ENCODE measurements at regions not wholly inside any gene's neighbourhood (a gene's known extent, or its start where the extent isn't known, plus 50 kb on each side); places are given as distances from the start of the nearest gene placed in this dataset.

- H3K27me3 Mint-ChIP-seq (ENCODE audit: insufficient read depth): no peaks in the 10 kb centered on the region
- H3K9me3 Mint-ChIP-seq: peaks cover 14% of the 10 kb centered on the region
- intact Hi-C loops (cut with micrococcal nuclease): no loop called here
- H3K4me3 Mint-ChIP-seq: no peak overlapping the region
- no peak overlapping the region for H3K27ac Mint-ChIP-seq
- H3K4me1 Mint-ChIP-seq (ENCODE audit: low read depth): no peaks in the 10 kb centered on the region
- H3K36me3 Mint-ChIP-seq (ENCODE audit: low read depth): no peaks in the 10 kb centered on the region
- DNase-seq (ENCODE audit: low spot score): no peak
Observed at GRCh38 chr3:86221601-86222000, 769.3 kb downstream of the VGLL3 start.

- Mint-ChIP-seq H3K4me1 (ENCODE audit: low read depth) (no peaks in the 10 kb centered on the region), H3K36me3 (ENCODE audit: low read depth) (no peaks in the 10 kb centered on the region), H3K4me3 (no peak overlapping the region), H3K27me3 (ENCODE audit: insufficient read depth) (no peaks in the 10 kb centered on the region), H3K9me3 (peaks cover 1% of the 10 kb centered on the region), H3K27ac (no peak overlapping the region)
- intact Hi-C loops (cut with micrococcal nuclease): no loop called here
- DNase-seq (ENCODE audit: low spot score): no peak
Observed at GRCh38 chr3:86208772-86209171, 782.2 kb downstream of the VGLL3 start.

GRCh38 chr3:86182606-86183005, 808.3 kb downstream of the VGLL3 start:
- Mint-ChIP-seq H3K36me3 (ENCODE audit: low read depth) (no peaks in the 10 kb centered on the region), H3K9me3 (peaks cover 6% of the 10 kb centered on the region), H3K4me3 (no peak overlapping the region), H3K27me3 (ENCODE audit: insufficient read depth) (peaks cover 1% of the 10 kb centered on the region), H3K27ac (no peak overlapping the region), H3K4me1 (ENCODE audit: low read depth) (no peaks in the 10 kb centered on the region)
- DNase-seq (ENCODE audit: low spot score): no peak
- intact Hi-C loops (cut with micrococcal nuclease): no loop called here

DNA sequence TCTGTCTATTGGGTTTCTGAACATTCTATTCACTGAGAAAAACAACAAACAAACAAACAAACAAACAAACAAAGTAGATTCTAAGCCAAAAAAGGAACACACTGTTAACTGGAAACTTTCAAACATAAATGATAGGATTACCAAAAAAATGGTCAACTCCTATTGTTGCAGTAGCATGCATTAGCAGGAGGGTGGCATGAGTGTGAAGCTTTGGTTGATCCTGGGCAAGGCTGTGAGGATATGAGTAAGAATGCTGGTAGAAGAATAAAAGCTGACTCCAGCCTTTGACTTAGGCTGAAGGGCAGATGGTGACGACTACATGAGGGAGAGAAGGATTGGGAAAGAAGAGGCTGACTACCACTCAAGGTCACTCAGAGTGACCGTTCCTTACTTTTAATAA, 810.3 kb downstream of the VGLL3 start:
- no peaks in the 10 kb centered on the region for H3K36me3 Mint-ChIP-seq (ENCODE audit: low read depth)
- no peak for DNase-seq (ENCODE audit: low spot score)
- H3K4me1 Mint-ChIP-seq (ENCODE audit: low read depth): no peaks in the 10 kb centered on the region
- H3K27me3 Mint-ChIP-seq (ENCODE audit: insufficient read depth): peaks cover 1% of the 10 kb centered on the region
- intact Hi-C loops (cut with micrococcal nuclease): no loop called here
- H3K27ac Mint-ChIP-seq: no peak overlapping the region
- H3K9me3 Mint-ChIP-seq: peaks cover 6% of the 10 kb centered on the region
- H3K4me3 Mint-ChIP-seq: no peak overlapping the region

DNA sequence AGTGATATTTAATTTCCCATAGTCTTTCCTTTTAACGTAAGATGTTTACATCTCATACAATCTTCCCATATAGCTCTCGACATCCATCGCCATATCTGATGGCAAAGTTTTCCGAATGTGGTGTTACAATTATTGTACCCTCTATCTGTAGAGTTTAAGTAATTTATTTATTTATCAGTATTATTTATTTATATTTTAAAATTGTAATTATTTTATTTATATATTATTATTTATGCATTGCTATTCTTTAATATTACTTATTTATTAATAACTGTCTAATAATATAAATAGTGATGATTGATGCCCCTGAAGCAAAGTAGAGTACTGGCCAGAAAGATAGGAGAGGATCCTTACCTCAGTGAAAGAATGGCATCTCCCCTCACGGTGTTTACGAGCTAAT, 812.9 kb downstream of the VGLL3 start:
- Mint-ChIP-seq H3K4me3 (no peak overlapping the region), H3K27ac (no peak overlapping the region), H3K27me3 (ENCODE audit: insufficient read depth) (peaks cover 1% of the 10 kb centered on the region), H3K9me3 (no peaks in the 10 kb centered on the region), H3K4me1 (ENCODE audit: low read depth) (no peaks in the 10 kb centered on the region), H3K36me3 (ENCODE audit: low read depth) (no peaks in the 10 kb centered on the region)
- intact Hi-C loops (cut with micrococcal nuclease): no loop called here
- no peak for DNase-seq (ENCODE audit: low spot score)

DNA sequence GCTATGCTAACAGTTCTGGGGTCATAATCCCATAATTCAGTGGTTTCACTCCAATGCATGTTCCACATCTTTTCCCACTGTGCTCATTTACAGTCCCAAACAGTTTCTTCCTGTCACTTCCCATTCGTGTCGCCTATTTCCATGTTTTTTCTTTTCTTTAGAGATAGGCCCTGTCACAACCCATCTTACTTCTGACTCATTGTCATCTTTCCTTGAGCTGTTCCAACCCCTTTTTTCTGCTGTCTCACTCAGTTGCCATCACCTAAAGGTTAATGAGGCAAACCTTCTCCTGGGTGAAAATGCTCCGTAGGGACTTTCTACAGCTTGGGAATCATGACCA, 814.5 kb downstream of the VGLL3 start:
- intact Hi-C loops (cut with micrococcal nuclease): no loop called here

GRCh38 chr3:86175593-86176444, 815.1 kb downstream of the VGLL3 start:
- no peaks in the 10 kb centered on the region for H3K9me3 Mint-ChIP-seq
- no peaks in the 10 kb centered on the region for H3K27me3 Mint-ChIP-seq (ENCODE audit: insufficient read depth)

More for the DNA sequence above, 814.5 kb downstream of the VGLL3 start:
- Mint-ChIP-seq H3K4me1 (ENCODE audit: low read depth) (no peaks in the 10 kb centered on the region), H3K36me3 (ENCODE audit: low read depth) (no peaks in the 10 kb centered on the region), H3K27ac (no peak overlapping the region), H3K9me3 (no peaks in the 10 kb centered on the region), H3K27me3 (ENCODE audit: insufficient read depth) (peaks cover 1% of the 10 kb centered on the region), H3K4me3 (no peak overlapping the region)
- DNase-seq (ENCODE audit: low spot score): no peak

GRCh38 chr3:86175051-86175536, 815.9 kb downstream of the VGLL3 start:
- H3K9me3 Mint-ChIP-seq: no peaks in the 10 kb centered on the region
- no peak overlapping the region for H3K4me3 Mint-ChIP-seq
- H3K27me3 Mint-ChIP-seq (ENCODE audit: insufficient read depth): no peaks in the 10 kb centered on the region
- no peak overlapping the region for H3K27ac Mint-ChIP-seq
- no peaks in the 10 kb centered on the region for H3K4me1 Mint-ChIP-seq (ENCODE audit: low read depth)
- intact Hi-C loops (cut with micrococcal nuclease): no loop called here
- no peaks in the 10 kb centered on the region for H3K36me3 Mint-ChIP-seq (ENCODE audit: low read depth)
- no peak for DNase-seq (ENCODE audit: low spot score)

More at GRCh38 chr3:86175593-86176444, 815.1 kb downstream of the VGLL3 start:
- intact Hi-C loops (cut with micrococcal nuclease): no loop called here
- H3K27ac Mint-ChIP-seq: no peak overlapping the region
- DNase-seq (ENCODE audit: low spot score): no peak
- no peak overlapping the region for H3K4me3 Mint-ChIP-seq
- no peaks in the 10 kb centered on the region for H3K36me3 Mint-ChIP-seq (ENCODE audit: low read depth)
- H3K4me1 Mint-ChIP-seq (ENCODE audit: low read depth): no peaks in the 10 kb centered on the region

GRCh38 chr3:86173401-86173800, 817.5 kb downstream of the VGLL3 start:
- no peaks in the 10 kb centered on the region for H3K9me3 Mint-ChIP-seq
- intact Hi-C loops (cut with micrococcal nuclease): no loop called here
- no peaks in the 10 kb centered on the region for H3K36me3 Mint-ChIP-seq (ENCODE audit: low read depth)
- H3K4me1 Mint-ChIP-seq (ENCODE audit: low read depth): no peaks in the 10 kb centered on the region
- no peak overlapping the region for H3K27ac Mint-ChIP-seq
- no peaks in the 10 kb centered on the region for H3K27me3 Mint-ChIP-seq (ENCODE audit: insufficient read depth)
- H3K4me3 Mint-ChIP-seq: no peak overlapping the region
- DNase-seq (ENCODE audit: low spot score): no peak

DNA sequence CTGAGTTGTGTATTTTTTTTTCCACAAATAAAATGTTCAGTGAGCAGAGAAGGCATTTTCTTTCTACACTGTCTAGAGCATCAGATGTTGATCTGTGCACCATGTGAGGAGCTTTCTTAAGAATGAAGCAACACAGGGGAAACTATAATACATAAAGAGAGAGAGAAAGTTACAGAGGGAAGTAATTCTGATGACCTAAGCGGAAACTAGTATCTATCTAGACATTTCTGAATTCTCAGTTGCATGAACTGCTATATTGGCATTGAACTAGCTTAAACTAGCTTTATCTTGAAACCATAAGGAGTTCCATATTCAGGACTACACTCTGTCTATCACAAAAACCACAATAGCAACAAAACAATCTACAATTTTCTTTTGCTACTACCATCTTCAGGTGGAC, 822.4 kb downstream of the VGLL3 start:
- no peaks in the 10 kb centered on the region for H3K9me3 Mint-ChIP-seq
- no peak overlapping the region for H3K27ac Mint-ChIP-seq
- no peaks in the 10 kb centered on the region for H3K4me1 Mint-ChIP-seq (ENCODE audit: low read depth)
- no peak overlapping the region for H3K4me3 Mint-ChIP-seq
- no peaks in the 10 kb centered on the region for H3K27me3 Mint-ChIP-seq (ENCODE audit: insufficient read depth)
- DNase-seq (ENCODE audit: low spot score): no peak
- H3K36me3 Mint-ChIP-seq (ENCODE audit: low read depth): no peaks in the 10 kb centered on the region
- intact Hi-C loops (cut with micrococcal nuclease): no loop called here

- Mint-ChIP-seq H3K27me3 (ENCODE audit: insufficient read depth) (no peaks in the 10 kb centered on the region), H3K36me3 (ENCODE audit: low read depth) (no peaks in the 10 kb centered on the region), H3K4me3 (no peak overlapping the region), H3K9me3 (no peaks in the 10 kb centered on the region), H3K4me1 (ENCODE audit: low read depth) (no peaks in the 10 kb centered on the region), H3K27ac (no peak overlapping the region)
- DNase-seq (ENCODE audit: low spot score): no peak
- intact Hi-C loops (cut with micrococcal nuclease): no loop called here
Observed at GRCh38 chr3:86162521-86162920, 828.4 kb downstream of the VGLL3 start.

GRCh38 chr3:86161493-86161892, 829.5 kb downstream of the VGLL3 start:
- no peaks in the 10 kb centered on the region for H3K4me1 Mint-ChIP-seq (ENCODE audit: low read depth)
- H3K9me3 Mint-ChIP-seq: no peaks in the 10 kb centered on the region
- H3K36me3 Mint-ChIP-seq (ENCODE audit: low read depth): no peaks in the 10 kb centered on the region
- no peak overlapping the region for H3K27ac Mint-ChIP-seq
- no peaks in the 10 kb centered on the region for H3K27me3 Mint-ChIP-seq (ENCODE audit: insufficient read depth)
- no peak overlapping the region for H3K4me3 Mint-ChIP-seq
- DNase-seq (ENCODE audit: low spot score): no peak
- intact Hi-C loops (cut with micrococcal nuclease): no loop called here

DNA sequence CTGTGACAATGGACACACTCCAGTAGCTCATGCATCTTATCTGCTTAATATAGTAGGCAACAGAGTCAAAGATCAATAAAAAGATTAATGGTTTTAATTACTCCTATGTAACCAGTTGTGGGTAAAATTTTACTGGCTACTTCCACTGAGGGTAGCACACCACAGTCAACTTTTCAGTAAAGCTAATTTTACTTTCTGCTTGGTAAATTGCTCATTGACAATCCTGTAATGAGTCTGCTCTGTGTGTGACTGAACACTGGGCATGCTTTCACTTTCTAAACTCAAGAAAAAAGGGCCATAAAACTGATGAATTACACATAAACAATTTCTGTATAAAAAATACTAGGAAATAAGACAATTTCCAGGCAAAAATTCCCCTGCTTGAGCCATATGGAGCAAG, 838.3 kb downstream of the VGLL3 start:
- Mint-ChIP-seq H3K27ac (no peak overlapping the region), H3K27me3 (ENCODE audit: insufficient read depth) (no peaks in the 10 kb centered on the region), H3K4me3 (no peak overlapping the region), H3K4me1 (ENCODE audit: low read depth) (no peaks in the 10 kb centered on the region), H3K36me3 (ENCODE audit: low read depth) (no peaks in the 10 kb centered on the region), H3K9me3 (no peaks in the 10 kb centered on the region)
- intact Hi-C loops (cut with micrococcal nuclease): no loop called here
- DNase-seq (ENCODE audit: low spot score): no peak

GRCh38 chr3:86149054-86149453, 841.9 kb downstream of the VGLL3 start:
- H3K4me1 Mint-ChIP-seq (ENCODE audit: low read depth): no peaks in the 10 kb centered on the region
- DNase-seq (ENCODE audit: low spot score): no peak
- H3K9me3 Mint-ChIP-seq: no peaks in the 10 kb centered on the region
- H3K36me3 Mint-ChIP-seq (ENCODE audit: low read depth): no peaks in the 10 kb centered on the region
- intact Hi-C loops (cut with micrococcal nuclease): no loop called here
- H3K27me3 Mint-ChIP-seq (ENCODE audit: insufficient read depth): no peaks in the 10 kb centered on the region
- H3K27ac Mint-ChIP-seq: no peak overlapping the region
- H3K4me3 Mint-ChIP-seq: no peak overlapping the region

Data from activated T-helper 1 cell treated with anti-CD3 and anti-CD28 coated beads, Interleukin-12 subunit alpha, Interleukin-12 subunit beta, Interleukin-2, Interleukin-4 antibody, amounts not matched to agents 30 ng/mL and 10 ng/mL and 1 ng/mL, durations not matched to agents 14 hours and 24 hours and 36 hours (primary cell).